Sciatic nerve (tissue), 2 donors: ENCODE measurements at regions not wholly inside any gene's neighbourhood (a gene's known extent, or its start where the extent isn't known, plus 50 kb on each side); places are given as distances from the start of the nearest gene placed in this dataset.

Source experiments
- ATAC-seq: fragments of 200-7000 bp; cut with Tn5 transposase; one replicate; pipeline ENCODE4 v1.9.1; 2020; ENCODE audit warnings: mild to moderate bottlenecking, moderate library complexity
- DNase-seq: peaks from one replicate; pipeline ENCODE4 v3.0.0-alpha.2; 2020; ENCODE audit warnings: low spot score
- intact Hi-C: fragments of 100-400 bp; cut with DNase I; formaldehyde crosslinking; loops from one replicate; pipeline ENCODE4 v1.14.2; 2022
- donor health status: DM: no; HTN: no; CAD: no.
- donor health status: DM: no; HTN: no; CAD: no.

DNA sequence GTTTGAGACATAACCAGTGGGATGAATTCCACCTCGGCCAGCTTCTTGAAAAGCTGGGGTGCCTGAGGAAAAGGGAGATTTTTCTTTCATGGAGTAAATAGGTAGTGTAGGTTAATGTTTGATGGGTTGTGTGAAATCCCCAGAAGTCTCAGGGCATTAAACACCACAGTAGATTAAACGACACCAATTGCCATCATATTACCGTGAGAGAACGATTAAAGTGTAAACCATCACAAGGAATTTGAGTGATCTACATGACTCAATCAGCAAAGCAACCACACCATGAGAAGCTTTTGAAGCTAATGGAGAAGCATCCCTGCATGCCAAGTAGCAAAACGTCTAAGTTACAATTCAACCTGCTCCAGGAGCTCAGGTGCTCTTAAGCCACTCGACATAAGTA is 322.5 kb upstream of the GATB start:
- no peak for ATAC-seq
- intact Hi-C loops = no loop called here
- DNase-seq = no peak

DNA sequence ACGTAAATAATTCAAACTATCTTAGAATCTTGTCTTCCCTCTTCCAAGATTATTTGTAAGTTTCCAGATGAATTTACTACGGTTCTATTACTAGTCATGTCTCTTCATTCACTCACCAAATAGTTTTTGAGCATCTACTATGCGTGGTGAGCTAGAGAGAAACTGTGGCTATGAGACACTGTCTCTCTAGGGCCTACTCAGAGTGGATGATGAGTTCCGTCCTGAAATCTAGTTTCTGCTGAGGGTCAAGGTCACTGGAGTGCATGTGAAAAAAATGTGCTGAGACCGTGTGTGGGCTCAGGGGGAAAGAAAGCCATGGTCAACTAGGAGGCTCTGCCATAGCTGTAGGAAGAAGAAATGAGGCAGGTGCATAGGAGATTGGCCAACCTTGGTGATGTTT is 320.2 kb upstream of the GATB start:
- ATAC-seq = no peak
- DNase-seq = no peak
- intact Hi-C loops = no loop called here

DNA sequence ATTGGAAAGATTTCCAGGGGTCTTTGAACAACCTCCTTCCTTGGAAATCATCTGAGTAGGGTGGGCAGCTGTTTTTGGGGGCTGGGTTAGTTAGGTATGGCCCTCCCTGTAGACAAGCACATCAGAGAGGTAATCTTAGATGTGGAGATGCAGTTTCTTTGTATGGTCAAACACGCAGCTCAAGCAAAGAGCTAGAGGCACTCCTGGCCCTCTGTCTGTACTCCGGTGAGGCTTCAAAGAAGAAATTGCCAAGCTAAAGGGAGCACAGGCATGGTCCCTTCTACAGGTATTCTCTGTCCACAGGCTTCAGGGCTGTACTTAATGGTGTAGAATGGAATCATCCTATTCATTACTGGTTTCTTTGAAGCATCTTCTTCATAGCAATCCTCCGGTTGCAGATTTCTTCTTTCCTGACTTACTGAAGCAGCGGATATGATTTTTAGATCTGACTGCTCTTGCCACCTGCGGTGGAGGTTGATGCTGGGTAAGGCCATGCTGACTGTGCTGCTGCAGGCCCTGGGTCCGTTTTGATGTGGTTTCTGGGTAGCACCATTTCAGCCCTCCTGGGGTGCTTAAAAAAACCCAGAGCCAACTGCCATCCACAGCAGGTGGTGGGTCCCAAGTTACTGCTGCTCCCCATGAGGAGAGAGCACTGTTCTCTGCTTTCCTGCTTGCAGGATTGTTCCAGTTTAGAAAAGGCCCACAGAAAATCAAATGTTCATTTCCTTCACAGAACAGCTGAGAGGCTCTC is 318.9 kb upstream of the GATB start:
- ATAC-seq = no peak
- DNase-seq = no peak
- intact Hi-C loops = no loop called here

DNA sequence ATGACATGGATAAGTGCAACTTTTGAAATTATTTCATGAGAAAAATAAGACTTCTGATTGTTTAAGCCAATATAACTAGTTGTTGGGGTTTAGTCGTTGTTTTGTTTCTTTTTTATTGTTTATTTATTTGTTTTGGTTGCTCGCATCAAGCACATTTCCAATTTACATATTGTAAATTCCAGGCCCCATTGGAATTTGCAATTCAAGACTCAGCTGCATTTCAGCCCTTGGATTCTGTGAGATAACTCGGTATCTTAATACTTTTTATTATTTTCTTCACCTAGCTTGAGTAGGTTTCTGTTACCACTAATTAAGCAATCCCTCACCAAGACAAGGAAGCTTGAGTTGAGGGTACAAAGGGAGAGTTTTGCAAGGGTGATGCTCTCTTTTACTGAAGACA is 318.3 kb upstream of the GATB start:
- ATAC-seq (no peak), DNase-seq (no peak)
- intact Hi-C loops = no loop called here

DNA sequence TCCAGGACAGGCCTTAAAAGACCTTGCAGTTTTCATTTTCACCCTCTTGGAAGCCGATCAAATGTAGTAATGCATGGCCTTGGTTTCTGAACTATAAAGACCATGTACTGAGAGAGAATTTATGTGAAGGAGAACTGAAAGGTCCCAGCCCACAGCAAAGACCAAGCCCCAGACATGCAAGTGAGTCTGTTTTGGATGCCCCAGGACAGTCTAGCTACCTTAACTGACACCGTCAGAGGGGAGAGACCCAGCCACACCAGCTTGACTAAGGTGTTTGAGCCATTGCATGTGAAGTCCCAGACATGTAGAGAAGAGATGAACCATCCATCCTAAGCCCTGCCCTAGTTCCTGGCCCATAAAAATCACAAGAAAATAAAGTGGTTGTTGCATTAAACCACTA is 316.8 kb upstream of the GATB start:
- DNase-seq (no peak), ATAC-seq (no peak)
- intact Hi-C loops = no loop called here

DNA sequence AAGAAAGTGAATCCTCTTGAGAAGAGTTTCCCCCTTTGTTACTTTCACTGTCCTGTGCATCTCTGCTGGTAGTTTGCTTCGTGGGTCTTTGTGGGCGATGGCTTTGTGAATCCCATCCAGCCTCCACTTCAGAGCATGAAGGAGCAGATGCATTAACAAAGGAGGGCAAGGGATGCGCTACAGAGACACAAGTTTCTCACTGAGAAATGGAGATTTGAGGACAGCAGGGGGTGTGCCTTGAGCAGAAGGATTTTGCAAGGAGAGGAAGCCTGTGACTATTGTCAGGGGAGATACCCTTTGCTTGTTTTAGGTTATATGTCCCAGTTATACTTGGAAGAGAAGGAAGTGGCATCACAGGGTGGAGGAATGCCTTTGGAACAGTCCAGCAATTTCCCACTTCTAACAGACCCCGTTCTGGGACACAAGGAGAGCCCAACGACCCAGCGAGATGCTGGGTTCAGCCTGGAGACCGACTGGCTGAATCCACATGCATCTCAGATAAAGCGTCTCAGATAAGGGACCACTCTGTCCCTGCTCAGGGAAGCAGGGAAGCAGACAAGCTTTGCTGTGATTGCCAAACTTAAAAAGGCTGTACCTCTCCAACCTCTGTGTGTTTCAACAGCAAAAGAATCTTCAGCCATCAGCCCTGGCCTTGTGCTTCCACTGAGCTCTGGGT is 314.6 kb upstream of the GATB start:
- DNase-seq = no peak
- intact Hi-C loops = no loop called here
- ATAC-seq = no peak

DNA sequence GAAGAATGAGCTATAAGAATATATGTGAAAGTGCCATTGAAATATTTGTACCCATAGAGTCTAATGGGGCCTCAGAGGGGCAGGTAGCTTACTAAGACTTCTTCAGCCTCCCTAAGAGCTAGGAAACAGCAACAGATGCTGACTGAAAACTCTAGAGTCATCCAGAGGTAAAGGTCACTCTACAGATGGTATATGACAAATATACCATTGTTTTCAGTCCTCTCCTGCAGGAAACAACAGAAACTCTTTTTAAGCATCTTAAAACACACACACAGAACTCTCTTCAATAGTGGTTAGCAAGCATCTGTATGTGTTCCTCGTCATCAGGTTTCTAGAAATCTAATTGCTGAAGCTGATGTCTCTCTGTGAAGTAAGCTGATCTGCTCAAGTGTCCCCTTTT is 313.8 kb upstream of the GATB start:
- intact Hi-C loops = no loop called here
- ATAC-seq = no peak

DNA sequence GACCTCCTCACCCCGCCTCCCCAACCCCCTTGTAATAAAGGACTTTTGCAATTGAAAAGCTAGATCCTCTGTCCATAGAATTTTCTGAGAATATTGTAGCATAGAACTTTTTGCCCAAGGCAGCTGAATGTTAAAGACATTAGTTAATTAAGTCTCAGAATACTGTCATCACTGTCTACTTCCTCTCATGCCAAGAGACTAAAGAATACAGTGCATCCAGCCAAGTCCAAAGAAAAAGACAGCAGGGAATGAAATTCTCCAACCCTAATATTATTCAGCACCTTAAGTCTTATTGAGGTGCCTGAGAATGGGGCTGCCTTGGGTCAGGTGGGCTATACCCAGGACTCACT is 313.3 kb upstream of the GATB start:
- DNase-seq (no peak), ATAC-seq (no peak)
- intact Hi-C loops = no loop called here

More for the DNA sequence above, 313.8 kb upstream of the GATB start:
- no peak for DNase-seq

DNA sequence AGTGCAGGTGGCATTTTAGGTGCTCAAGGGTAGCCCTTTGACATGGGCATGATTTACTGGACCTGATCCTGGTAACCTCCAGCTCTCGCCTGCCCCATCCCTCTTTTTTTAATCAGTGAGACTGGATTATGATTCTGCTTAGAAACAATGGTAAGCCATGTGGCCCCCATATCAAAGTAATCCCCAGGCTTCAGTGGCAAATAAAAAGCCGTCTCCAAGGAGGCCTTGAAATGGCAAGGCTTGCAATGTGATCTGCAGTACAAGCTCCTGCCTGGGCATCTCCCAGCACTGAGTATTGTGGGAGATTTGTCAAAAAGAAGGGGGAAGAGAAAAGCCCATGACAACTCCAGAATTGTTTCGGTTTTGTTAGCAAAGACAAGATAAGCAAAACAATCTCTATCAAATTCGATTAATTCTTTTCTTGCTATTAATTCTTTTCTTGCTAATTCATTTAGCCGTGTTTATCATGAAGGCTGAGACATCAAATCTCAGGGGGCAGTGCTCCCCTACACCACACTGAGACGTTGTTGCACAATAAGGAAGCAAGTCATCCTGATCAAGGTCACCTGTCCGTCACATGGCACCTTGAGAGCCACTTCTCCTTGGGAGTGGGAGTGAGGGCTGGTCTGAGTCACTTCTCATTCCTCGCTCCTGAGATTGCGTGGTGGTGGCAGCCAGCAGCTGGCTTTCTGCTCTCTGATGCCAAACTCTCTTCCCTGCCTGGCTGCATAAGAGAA is 312.7 kb upstream of the GATB start:
- DNase-seq (no peak), ATAC-seq (no peak)
- intact Hi-C loops = no loop called here

DNA sequence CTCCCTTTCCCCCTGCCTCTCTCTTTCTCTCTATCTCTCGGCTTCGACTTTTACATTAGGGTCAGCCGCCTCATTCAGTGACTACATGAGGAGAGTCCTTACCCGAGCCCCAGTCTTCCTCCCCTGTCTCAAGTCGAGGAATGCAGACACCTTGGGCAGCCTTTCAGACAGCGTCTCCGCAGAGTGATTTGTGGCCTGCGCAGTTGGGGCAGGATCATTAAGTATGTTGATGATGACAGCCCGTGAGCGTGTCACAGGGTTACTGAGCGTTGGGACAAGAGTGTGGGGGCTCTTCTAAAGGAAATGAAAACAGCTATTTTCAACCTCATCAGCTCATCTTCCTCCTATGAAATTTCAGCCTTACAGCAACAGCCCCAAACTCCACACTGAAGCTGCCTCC is 312.1 kb upstream of the GATB start:
- no peak for DNase-seq
- no peak for ATAC-seq
- intact Hi-C loops = no loop called here

DNA sequence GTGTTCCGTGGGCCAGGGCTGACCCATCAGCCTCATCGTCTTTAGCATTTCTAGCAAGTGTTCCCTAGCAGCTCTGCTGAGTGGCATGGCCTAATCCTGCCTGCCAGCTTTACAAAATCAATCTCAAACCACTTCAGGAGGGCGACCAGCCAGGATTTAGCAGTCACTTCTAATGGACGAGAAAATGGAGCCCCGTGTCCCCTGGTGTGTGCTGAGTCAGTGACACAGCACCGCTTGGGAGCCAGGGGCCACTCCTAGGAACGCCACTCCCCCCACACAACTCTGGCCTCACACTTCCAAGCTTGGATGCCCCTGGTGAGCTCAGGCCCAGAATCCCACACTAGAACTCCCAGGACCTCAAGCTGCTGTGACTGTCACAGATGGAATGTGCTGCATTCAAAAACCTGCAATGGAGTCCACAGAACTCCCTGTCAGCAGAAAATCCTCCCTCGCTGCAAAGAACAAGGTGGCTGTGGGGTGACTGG is 311.2 kb upstream of the GATB start:
- intact Hi-C loops = no loop called here
- ATAC-seq = no peak
- DNase-seq = no peak

DNA sequence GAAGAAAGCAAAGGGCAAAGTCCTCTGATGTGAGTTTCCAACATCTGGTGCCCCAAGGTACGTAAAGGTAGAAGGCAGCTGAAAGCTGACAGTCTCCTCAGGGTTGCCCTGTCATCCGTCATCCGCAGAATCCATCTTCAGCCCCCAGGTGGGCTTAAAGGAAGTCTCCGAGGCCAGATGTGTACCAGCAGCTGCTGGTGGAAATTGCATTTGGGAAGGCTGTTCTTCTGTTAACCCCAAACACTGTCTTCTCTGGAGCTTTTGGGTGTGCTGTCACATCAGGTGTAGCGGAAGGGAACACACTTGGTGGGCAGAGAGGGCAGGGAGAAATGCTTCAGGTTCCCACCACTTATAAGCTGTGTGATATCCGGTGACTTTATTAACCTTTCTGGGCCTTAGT is 310.0 kb upstream of the GATB start:
- no peak for ATAC-seq
- intact Hi-C loops = no loop called here
- no peak for DNase-seq

DNA sequence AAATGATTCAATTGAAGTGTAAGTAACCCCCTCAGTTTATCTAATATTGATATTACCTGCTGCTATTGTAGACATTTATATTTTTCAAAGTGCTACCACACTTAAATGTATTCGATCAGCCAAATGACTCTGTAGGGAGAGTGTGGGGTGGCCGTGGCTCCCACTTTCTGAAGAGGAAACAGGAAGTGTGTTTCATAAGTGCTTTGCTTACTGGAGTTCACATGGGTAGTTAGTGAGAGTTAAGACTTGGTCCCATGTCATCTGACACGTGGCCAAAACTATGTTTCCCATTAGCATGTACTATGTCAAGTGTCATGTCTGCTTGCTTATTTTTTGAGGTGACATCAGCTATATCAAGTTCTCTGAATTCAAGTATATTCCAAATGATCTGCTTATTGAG is 308.1 kb upstream of the GATB start:
- intact Hi-C loops = no loop called here
- ATAC-seq = no peak
- DNase-seq = no peak

DNA sequence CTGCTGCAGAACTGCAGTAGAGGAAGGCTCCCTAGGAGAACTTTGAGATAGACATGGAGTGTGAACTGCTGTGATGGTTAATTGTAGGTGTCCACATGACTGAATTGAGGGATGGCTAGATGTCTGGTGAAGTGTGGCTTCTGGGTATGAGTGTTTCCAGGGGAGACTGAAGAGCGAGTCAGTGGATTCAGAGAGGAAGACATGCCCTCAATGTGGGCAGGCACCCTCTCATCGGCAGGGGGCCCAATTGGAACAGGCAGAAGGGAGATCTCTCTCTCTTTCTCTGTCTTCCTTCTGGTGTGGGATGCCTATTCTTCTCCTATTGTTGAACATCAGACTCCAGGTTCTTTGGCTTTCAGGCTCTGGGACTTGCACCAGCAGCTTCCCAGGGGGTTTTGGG is 304.7 kb upstream of the GATB start:
- intact Hi-C loops = no loop called here
- ATAC-seq (no peak), DNase-seq (no peak)

DNA sequence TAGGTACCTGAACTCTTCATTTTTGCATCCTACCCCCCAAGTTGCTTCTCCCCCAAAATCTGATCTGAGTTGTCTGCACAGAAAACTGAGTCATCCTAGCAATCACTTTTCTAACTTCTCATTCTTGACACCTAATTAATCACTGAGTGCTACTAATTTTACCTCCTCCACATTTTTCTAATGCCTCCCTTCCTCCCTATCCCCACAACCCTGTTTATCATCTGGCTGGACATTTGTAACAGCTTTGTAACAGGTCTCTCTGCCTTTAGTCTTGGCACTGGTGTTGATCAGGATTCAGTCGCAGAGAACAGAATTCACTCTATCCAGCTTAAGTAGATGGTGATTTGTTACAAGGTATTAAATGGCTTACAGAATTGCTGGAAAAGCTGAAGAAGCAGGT is 303.9 kb upstream of the GATB start:
- intact Hi-C loops = no loop called here
- DNase-seq = no peak
- no peak for ATAC-seq

DNA sequence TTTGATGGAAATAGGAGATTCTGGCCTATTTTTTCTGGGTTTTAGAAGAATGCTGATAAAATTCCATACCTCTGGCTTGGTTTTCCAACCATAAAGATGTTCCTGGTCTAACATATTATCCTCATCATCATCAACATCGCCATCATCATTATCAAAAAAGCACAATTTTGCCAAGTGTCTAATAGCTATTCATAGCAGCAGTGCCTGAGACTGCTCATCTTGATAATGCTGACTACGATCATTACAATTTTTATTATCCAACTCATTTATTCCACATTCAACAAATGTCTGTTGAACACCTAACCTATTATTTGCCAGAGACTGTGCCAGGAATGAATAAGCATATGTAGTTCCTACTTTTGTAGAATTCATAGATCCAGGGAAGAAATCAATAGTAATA is 303.5 kb upstream of the GATB start:
- ATAC-seq (no peak), DNase-seq (no peak)
- intact Hi-C loops = no loop called here

DNA sequence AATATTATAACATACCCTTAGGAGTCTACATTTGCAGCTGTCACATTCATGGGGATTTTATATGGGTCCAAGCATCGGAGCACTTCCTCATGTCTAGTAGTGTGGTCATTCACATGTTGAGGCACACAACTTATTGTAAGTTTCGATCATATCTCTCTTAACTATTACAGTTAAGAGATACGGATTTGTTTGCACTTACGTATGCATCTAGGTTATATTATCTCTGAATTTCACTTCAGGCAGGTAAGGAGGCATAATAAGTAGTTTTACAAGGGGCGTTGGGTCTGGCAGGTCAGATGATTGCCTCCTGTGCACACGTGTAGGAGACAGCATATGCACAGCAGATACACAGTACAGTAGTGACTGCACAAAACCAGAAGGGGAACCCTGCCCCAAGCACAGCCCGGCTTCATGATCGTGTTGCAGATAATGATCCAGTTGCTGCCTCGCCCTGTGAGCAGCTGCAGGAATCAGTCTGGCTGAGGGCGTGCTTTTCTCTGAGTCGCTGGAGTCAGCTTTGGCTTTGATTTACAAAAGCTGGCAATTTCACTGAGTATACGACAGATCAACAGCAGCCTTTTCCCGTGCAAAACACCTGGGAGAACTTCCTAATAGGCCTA is 302.9 kb upstream of the GATB start:
- peak; percentile 49 for ATAC-seq
- DNase-seq = no peak
- intact Hi-C loops = no loop called here

DNA sequence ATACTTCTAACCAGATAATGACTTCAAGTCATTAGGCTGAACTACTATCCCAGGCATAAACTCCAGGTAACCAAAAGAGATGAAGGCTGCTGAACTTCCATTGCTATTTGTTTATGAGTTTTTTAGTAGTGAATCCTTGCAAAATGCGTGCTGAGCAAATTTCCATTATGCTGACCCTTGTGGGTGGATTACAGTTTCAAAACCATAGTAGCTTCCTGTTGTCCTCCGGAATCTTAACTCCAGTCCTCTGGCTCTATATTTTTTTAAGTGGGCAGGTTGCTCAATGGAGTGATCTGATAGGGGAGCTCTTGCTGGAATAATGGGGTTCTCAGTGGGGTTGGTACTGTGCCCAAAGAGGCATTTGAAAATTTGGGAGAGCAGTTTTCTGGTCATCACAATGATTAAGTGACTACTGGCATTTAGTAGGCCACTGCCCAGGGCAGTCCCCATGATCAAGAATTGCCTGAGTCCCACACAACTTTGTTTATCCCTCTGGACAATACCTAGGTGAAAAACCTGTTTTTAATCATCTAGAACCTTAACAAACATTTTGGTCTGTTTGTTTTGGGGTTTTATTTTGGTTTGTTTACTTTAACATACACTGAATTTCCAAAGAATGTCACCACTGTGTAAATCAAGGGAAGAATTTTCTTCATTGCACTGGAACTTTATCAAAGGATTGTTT is 302.3 kb upstream of the GATB start:
- intact Hi-C loops = no loop called here
- ATAC-seq = no peak
- no peak for DNase-seq

DNA sequence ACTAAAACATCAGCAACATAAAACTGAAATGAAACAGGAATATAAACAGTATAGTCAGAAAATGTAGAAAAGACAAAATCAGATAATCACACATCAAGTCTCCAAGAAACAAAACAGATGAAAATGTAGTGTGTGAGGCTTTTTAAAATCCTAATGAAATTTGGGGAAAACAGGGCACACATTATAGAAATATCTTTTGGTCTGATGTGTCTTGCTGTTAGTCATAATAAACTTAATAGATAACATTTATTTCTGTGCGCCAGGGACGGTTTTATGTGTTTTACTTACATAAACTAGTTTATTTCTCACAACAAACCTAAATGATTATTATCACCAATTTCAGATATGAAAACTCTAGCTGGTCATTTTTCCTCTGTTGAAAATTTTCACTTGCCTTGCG is 293.9 kb upstream of the GATB start:
- ATAC-seq (no peak), DNase-seq (no peak)
- intact Hi-C loops = no loop called here
